DND-41 (cell line): ENCODE measurements at regions not wholly inside any gene's neighbourhood (a gene's known extent, or its start where the extent isn't known, plus 50 kb on each side); places are given as distances from the start of the nearest gene placed in this dataset.

Experiments
- CTCF ChIP-seq: IDR thresholded peaks from 2 replicates; pipeline ENCODE4 v1.5.1; 2012; ENCODE audit warnings: borderline replicate concordance, low read length, moderate library complexity, mild to moderate bottlenecking; ENCODE audit not compliant: poor library complexity, severe bottlenecking; ENCODE audit errors: extremely low read depth
- EZH2 ChIP-seq: IDR thresholded peaks from 3 replicates; pipeline ENCODE4 v1.6.1; 2012; ENCODE audit warnings: borderline replicate concordance, low read depth, mild to moderate bottlenecking, moderate library complexity, low read length, inconsistent platforms; ENCODE audit not compliant: severe bottlenecking

DNA sequence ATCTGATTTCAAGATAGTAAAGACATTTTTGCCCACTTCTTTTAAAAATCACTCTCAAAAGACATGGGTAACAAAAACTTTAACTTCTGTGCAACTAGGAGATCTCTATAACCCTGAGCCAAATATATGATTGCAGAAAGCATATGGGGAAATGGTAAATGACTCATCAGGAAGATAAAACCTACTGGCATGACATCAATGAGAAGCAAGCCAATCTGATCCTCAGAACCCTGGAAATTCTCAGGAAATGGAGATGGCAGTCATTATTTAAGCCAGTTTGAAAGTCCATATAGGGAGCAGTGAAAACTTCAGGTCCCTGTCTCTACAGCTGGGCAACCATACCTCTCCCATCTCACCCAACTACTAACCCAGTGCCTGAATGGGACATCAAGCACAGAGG is 249.7 kb upstream of the NREP start:
- TF ChIP-seq CTCF (no peak), EZH2 (no peak)
